GM23338 (cell line): ENCODE measurements at regions not wholly inside any gene's neighbourhood (a gene's known extent, or its start where the extent isn't known, plus 50 kb on each side); places are given as distances from the start of the nearest gene placed in this dataset.

Experiments
- CREB1 ChIP-seq: fragments of 250-450 bp; sonication (Bioruptor Pico); IDR thresholded peaks from 2 replicates; pipeline ENCODE4 v1.5.0; 2020; ENCODE audit warnings: low read depth, mild to moderate bottlenecking, moderate library complexity
- EZH2 ChIP-seq: fragments of 200-600 bp; sonication (generic); IDR thresholded peaks from one replicate; pipeline ENCODE4 v1.8.0; 2017; ENCODE audit warnings: antibody characterized with exemption, mild to moderate bottlenecking, low read depth; ENCODE audit not compliant: unreplicated experiment
- EZH2phosphoT487 ChIP-seq: fragments of 200-600 bp; sonication (generic); IDR thresholded peaks from one replicate; pipeline ENCODE4 v1.8.1; 2018; ENCODE audit warnings: antibody characterized with exemption; ENCODE audit not compliant: unreplicated experiment
- JUNB ChIP-seq: IDR thresholded peaks from one replicate; pipeline ENCODE4 v1.6.1; 2016; ENCODE audit warnings: antibody characterized with exemption; ENCODE audit not compliant: unreplicated experiment
- NANOG ChIP-seq: IDR thresholded peaks from 2 replicates; pipeline ENCODE4 v1.6.1; 2016; ENCODE audit warnings: antibody characterized with exemption, borderline replicate concordance
- POLR2AphosphoS5 ChIP-seq: IDR thresholded peaks from 2 replicates; pipeline ENCODE4 v1.6.1; 2016; ENCODE audit warnings: antibody characterized with exemption, low read depth
- STAT1 ChIP-seq: IDR thresholded peaks from one replicate; pipeline ENCODE4 v1.6.1; 2016; ENCODE audit warnings: antibody characterized with exemption; ENCODE audit not compliant: unreplicated experiment
- ZNF331 ChIP-seq: fragments of 250-450 bp; sonication (Bioruptor Pico); IDR thresholded peaks from 2 replicates; pipeline ENCODE4 v1.5.0; 2020; ENCODE audit warnings: low read depth, mild to moderate bottlenecking, moderate library complexity
- TF ChIP-seq, protein P1 (sequence below), 2 experiments: fragments of 200-600 bp in 1 of 2; sonication (generic) in 1 of 2; conservative IDR thresholded peaks; 2 replicates each; pipeline versions ENCODE4 v1.5.1 to v1.6.1; 2016 to 2017; ENCODE audit warnings: antibody characterized with exemption in 2 of 2, low read depth in 2 of 2, mild to moderate bottlenecking in 2 of 2, moderate library complexity in 1 of 2
- TF ChIP-seq, protein P2 (sequence below): IDR thresholded peaks from one replicate; pipeline ENCODE4 v1.6.1; 2018; ENCODE audit warnings: antibody characterized with exemption; ENCODE audit not compliant: unreplicated experiment

DNA sequence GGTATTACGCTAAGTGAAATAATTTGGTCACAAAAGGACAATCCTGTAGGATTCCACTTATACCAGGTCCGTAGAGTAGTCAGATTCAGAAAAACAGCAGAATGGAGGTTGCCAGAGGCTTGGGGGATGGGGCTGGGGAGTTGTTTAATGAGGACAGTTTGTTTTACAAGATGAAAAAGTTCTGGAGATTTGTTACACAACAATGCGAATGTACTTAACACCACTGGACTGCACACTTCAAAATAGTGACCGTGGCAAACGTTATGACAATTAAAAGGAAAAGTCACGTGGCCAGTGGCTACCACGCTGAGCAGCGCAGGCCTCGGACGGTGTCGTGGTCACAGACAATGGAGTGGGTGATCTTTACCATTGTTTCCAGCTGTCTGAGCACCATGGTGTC lies 338.1 kb downstream of the SEC14L1 start:
- TF ChIP-seq, protein P1, sequence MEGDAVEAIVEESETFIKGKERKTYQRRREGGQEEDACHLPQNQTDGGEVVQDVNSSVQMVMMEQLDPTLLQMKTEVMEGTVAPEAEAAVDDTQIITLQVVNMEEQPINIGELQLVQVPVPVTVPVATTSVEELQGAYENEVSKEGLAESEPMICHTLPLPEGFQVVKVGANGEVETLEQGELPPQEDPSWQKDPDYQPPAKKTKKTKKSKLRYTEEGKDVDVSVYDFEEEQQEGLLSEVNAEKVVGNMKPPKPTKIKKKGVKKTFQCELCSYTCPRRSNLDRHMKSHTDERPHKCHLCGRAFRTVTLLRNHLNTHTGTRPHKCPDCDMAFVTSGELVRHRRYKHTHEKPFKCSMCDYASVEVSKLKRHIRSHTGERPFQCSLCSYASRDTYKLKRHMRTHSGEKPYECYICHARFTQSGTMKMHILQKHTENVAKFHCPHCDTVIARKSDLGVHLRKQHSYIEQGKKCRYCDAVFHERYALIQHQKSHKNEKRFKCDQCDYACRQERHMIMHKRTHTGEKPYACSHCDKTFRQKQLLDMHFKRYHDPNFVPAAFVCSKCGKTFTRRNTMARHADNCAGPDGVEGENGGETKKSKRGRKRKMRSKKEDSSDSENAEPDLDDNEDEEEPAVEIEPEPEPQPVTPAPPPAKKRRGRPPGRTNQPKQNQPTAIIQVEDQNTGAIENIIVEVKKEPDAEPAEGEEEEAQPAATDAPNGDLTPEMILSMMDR (conservative IDR thresholded peaks at IDR 0.05; ENCODE audit: low read depth in 2 of 2), result no peak
- TF ChIP-seq CREB1 (CRISPR knock-in tag) (no peak), POLR2AphosphoS5 (no peak), EZH2 (no peak), JUNB (no peak), EZH2phosphoT487 (no peak), STAT1 (no peak), NANOG (no peak), ZNF331 (CRISPR knock-in tag) (no peak)
- TF ChIP-seq, protein P2, sequence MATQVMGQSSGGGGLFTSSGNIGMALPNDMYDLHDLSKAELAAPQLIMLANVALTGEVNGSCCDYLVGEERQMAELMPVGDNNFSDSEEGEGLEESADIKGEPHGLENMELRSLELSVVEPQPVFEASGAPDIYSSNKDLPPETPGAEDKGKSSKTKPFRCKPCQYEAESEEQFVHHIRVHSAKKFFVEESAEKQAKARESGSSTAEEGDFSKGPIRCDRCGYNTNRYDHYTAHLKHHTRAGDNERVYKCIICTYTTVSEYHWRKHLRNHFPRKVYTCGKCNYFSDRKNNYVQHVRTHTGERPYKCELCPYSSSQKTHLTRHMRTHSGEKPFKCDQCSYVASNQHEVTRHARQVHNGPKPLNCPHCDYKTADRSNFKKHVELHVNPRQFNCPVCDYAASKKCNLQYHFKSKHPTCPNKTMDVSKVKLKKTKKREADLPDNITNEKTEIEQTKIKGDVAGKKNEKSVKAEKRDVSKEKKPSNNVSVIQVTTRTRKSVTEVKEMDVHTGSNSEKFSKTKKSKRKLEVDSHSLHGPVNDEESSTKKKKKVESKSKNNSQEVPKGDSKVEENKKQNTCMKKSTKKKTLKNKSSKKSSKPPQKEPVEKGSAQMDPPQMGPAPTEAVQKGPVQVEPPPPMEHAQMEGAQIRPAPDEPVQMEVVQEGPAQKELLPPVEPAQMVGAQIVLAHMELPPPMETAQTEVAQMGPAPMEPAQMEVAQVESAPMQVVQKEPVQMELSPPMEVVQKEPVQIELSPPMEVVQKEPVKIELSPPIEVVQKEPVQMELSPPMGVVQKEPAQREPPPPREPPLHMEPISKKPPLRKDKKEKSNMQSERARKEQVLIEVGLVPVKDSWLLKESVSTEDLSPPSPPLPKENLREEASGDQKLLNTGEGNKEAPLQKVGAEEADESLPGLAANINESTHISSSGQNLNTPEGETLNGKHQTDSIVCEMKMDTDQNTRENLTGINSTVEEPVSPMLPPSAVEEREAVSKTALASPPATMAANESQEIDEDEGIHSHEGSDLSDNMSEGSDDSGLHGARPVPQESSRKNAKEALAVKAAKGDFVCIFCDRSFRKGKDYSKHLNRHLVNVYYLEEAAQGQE, result no peak
